H1 (cell line): ENCODE measurements at regions not wholly inside any gene's neighbourhood (a gene's known extent, or its start where the extent isn't known, plus 50 kb on each side); places are given as distances from the start of the nearest gene placed in this dataset.

Source experiments
- CTCF ChIA-PET: fragments of 300-600 bp; sonication (Branson Sonifier 250); formaldehyde crosslinking; loops from one replicate; lab custom pipeline; 2021; ENCODE audit not compliant: partially characterized antibody; lab: Charles Lee
- POLR2A ChIA-PET: fragments of 300-600 bp; sonication (Branson Sonifier 250); formaldehyde crosslinking; loops from one replicate; lab custom pipeline; 2021; ENCODE audit warnings: inconsistent platforms; ENCODE audit not compliant: partially characterized antibody; lab: Charles Lee
- DNase-seq, 2 experiments: peaks; one replicate each; pipeline versions ENCODE4 v3.0.0 to v3.0.0-alpha.2; 2010 to 2022; ENCODE audit warnings: low spot score in 2 of 2, low read depth in 1 of 2, mixed read lengths in 1 of 2
- FAIRE-seq: peaks from 2 replicates; lab custom pipeline; 2011; peaks lifted over from hg19 to GRCh38; lab: Jason Lieb, UNC
- H2AFZ ChIP-seq: 2 replicates; pipeline ENCODE4 v1.8.1; 2012; ENCODE audit warnings: low read length, inconsistent platforms
- H2AK5ac ChIP-seq: 2 replicates; pipeline ENCODE4 v1.6.1; 2013; ENCODE audit warnings: low read depth, low read length
- H2BK120ac ChIP-seq: replicated peaks from 2 replicates; pipeline ENCODE3; 2013; ENCODE audit warnings: low read depth, low read length, inconsistent platforms
- H2BK12ac ChIP-seq: 2 replicates; pipeline ENCODE4 v1.6.1; 2013; ENCODE audit warnings: low read depth, low read length
- H2BK15ac ChIP-seq: 2 replicates; pipeline ENCODE4 v1.6.1; 2013; ENCODE audit warnings: low read length
- H2BK20ac ChIP-seq: 2 replicates; pipeline ENCODE4 v1.6.1; 2013; ENCODE audit warnings: low read length
- H2BK5ac ChIP-seq: 2 replicates; pipeline ENCODE4 v1.6.1; 2013; ENCODE audit warnings: low read depth, low read length
- H3K14ac ChIP-seq: 2 replicates; pipeline ENCODE4 v1.6.1; 2013; ENCODE audit warnings: inconsistent platforms; ENCODE audit not compliant: insufficient read length
- H3K18ac ChIP-seq: 2 replicates; pipeline ENCODE4 v1.6.1; 2013; ENCODE audit warnings: low read length; ENCODE audit errors: extremely low read depth
- H3K23ac ChIP-seq: 2 replicates; pipeline ENCODE4 v1.6.1; 2013; ENCODE audit warnings: inconsistent platforms; ENCODE audit not compliant: insufficient read length
- H3K23me2 ChIP-seq: 2 replicates; pipeline ENCODE4 v1.6.1; 2013; ENCODE audit warnings: low read depth, low read length
- H3K27ac ChIP-seq: 2 replicates; pipeline ENCODE4 v1.6.1; 2011; ENCODE audit warnings: low read depth, low read length, inconsistent platforms
- H3K27me3 ChIP-seq, 4 experiments: replicated peaks in 1 of 4; 1 replicate in 1 of 4; 2 replicates in 3 of 4; pipeline versions ENCODE4 v1.6.1 to v1.8.1; 2011 to 2013; ENCODE audit warnings: low read length in 3 of 4, mild to moderate bottlenecking in 3 of 4, inconsistent platforms in 2 of 4, mixed read lengths in 2 of 4, moderate library complexity in 1 of 4; ENCODE audit not compliant: control insufficient read depth in 3 of 4, insufficient read depth in 3 of 4; ENCODE audit errors: extremely low read depth in 1 of 4
- H3K36me3 ChIP-seq, 4 experiments: 2 replicates each; pipeline versions ENCODE4 v1.6.1 to v1.8.1; 2011 to 2013; ENCODE audit warnings: mild to moderate bottlenecking in 4 of 4, low read length in 3 of 4, moderate library complexity in 2 of 4, control low read depth in 1 of 4, inconsistent platforms in 1 of 4; ENCODE audit not compliant: insufficient read depth in 4 of 4, control insufficient read depth in 2 of 4
- H3K4ac ChIP-seq: replicated peaks from 2 replicates; pipeline ENCODE3; 2013; ENCODE audit warnings: low read length, low read depth, mixed read lengths, inconsistent platforms; ENCODE audit not compliant: insufficient read length
- H3K4me1 ChIP-seq, 4 experiments: replicated peaks in 1 of 4; 1 replicate in 1 of 4; 2 replicates in 3 of 4; pipeline versions ENCODE4 v1.6.1 to v1.8.1; 2011 to 2013; ENCODE audit warnings: low read length in 3 of 4, inconsistent platforms in 2 of 4, mixed read lengths in 1 of 4; ENCODE audit not compliant: insufficient read depth in 4 of 4, control insufficient read depth in 3 of 4
- H3K4me2 ChIP-seq, 2 experiments: 2 replicates each; pipeline versions ENCODE4 v1.6.1 to v1.8.1; 2011 to 2013; ENCODE audit warnings: low read depth in 2 of 2, low read length in 2 of 2, control low read depth in 1 of 2, inconsistent platforms in 1 of 2, mild to moderate bottlenecking in 1 of 2; ENCODE audit not compliant: insufficient read depth in 1 of 2
- H3K4me3 ChIP-seq, 4 experiments: fragments of 200-600, 300-600 bp in 1 of 4; sonication (generic), shearing (Covaris generic), sonication (Bioruptor Twin) in 1 of 4; 2 replicates each; pipeline versions ENCODE4 v1.5.1 to v1.8.1; 2011 to 2016; ENCODE audit warnings: low read length in 4 of 4, low read depth in 3 of 4, control low read depth in 2 of 4, inconsistent platforms in 2 of 4, mild to moderate bottlenecking in 2 of 4, mixed read lengths in 1 of 4, moderate library complexity in 1 of 4; ENCODE audit not compliant: insufficient read depth in 2 of 4; ENCODE audit errors: extremely low read depth in 1 of 4
- H3K56ac ChIP-seq: replicated peaks from 2 replicates; pipeline ENCODE3; 2013; ENCODE audit warnings: low read depth, mild to moderate bottlenecking, mixed read lengths, low read length, inconsistent platforms; ENCODE audit not compliant: insufficient read length
- H3K79me1 ChIP-seq: 2 replicates; pipeline ENCODE4 v1.6.1; 2013; ENCODE audit warnings: low read depth, low read length, control low read depth
- H3K79me2 ChIP-seq, 2 experiments: 2 replicates each; pipeline versions ENCODE4 v1.6.1 to v1.8.1; 2012 to 2013; ENCODE audit warnings: low read length in 2 of 2, mild to moderate bottlenecking in 2 of 2, inconsistent platforms in 1 of 2; ENCODE audit not compliant: insufficient read depth in 2 of 2, control insufficient read depth in 1 of 2
- H3K9ac ChIP-seq, 4 experiments: replicated peaks in 1 of 4; 1 replicate in 1 of 4; 2 replicates in 3 of 4; pipeline versions ENCODE4 v1.6.1 to v1.8.1; 2011 to 2013; ENCODE audit warnings: low read depth in 3 of 4, low read length in 3 of 4, control low read depth in 2 of 4, mild to moderate bottlenecking in 2 of 4, moderate library complexity in 2 of 4, inconsistent platforms in 1 of 4; ENCODE audit errors: extremely low read depth in 1 of 4
- H3K9me3 ChIP-seq, 2 experiments: 2 replicates each; pipeline versions ENCODE4 v1.6.1 to v1.8.1; 2012 to 2013; ENCODE audit warnings: mild to moderate bottlenecking in 2 of 2, moderate library complexity in 2 of 2, control low read depth in 1 of 2, inconsistent platforms in 1 of 2, low read depth in 1 of 2, low read length in 1 of 2, mixed read lengths in 1 of 2; ENCODE audit not compliant: insufficient read depth in 2 of 2
- H4K20me1 ChIP-seq, 2 experiments: replicated peaks in 1 of 2; 2 replicates each; pipeline versions ENCODE3 to v1.8.1; 2011 to 2013; ENCODE audit warnings: inconsistent platforms in 2 of 2, low read length in 2 of 2, mild to moderate bottlenecking in 1 of 2; ENCODE audit not compliant: insufficient read depth in 2 of 2, control insufficient read depth in 1 of 2
- H4K5ac ChIP-seq: 2 replicates; pipeline ENCODE4 v1.6.1; 2013; ENCODE audit warnings: low read length, low read depth, mixed read lengths, inconsistent platforms; ENCODE audit not compliant: insufficient read length
- H4K8ac ChIP-seq: 2 replicates; pipeline ENCODE4 v1.8.0; 2013; ENCODE audit warnings: mild to moderate bottlenecking, moderate library complexity, low read length, inconsistent platforms; ENCODE audit not compliant: insufficient read depth; ENCODE audit errors: extremely low read depth
- H4K91ac ChIP-seq: replicated peaks from 2 replicates; pipeline ENCODE3; 2013; ENCODE audit warnings: low read length, mixed read lengths, inconsistent platforms; ENCODE audit not compliant: insufficient read length
- E2F6 ChIP-seq: IDR thresholded peaks from 2 replicates; pipeline ENCODE4 v1.6.1; 2012; ENCODE audit warnings: inconsistent platforms
- WGBS, 2 experiments: shearing (Covaris generic) in 1 of 2; methylation state at CpG; one replicate each; pipeline versions ENCODE4 v1.1.6 to v1.1.7; 2013 to 2015; ENCODE audit warnings: low lambda C conversion rate in 2 of 2, mixed read lengths in 2 of 2, inconsistent platforms in 1 of 2, low coverage in 1 of 2, missing lambda C conversion rate in 1 of 2; ENCODE audit not compliant: insufficient replicate concordance in 2 of 2, insufficient coverage in 1 of 2, insufficient read length in 1 of 2; ENCODE audit errors: extremely low coverage in 1 of 2, missing lambda C conversion rate in 1 of 2; 5-methylcytosine and 5-hydroxymethylcytosine counted together

GRCh38 chr20:23163562-23163961, 77.4 kb upstream of the CD93 start:
- Histone ChIP-seq H3K4ac (no peak overlapping the region), H3K36me3 (no peaks in the 10 kb centered on the region), H2BK120ac (no peak overlapping the region), H3K79me1 (no peaks in the 10 kb centered on the region), H4K91ac (no peak overlapping the region), H4K20me1 (no peaks in the 10 kb centered on the region), H2BK20ac (no peak overlapping the region), H4K8ac (no peak overlapping the region), H3K4me2 (no peak overlapping the region), H2BK5ac (no peak overlapping the region), H2AK5ac (no peak overlapping the region), H3K4me1 (peaks cover 2 to 7% (median 3%) of the 10 kb centered on the region in 4 experiments; a peak in 4 of 7 replicates), H3K9me3 (no peaks in the 10 kb centered on the region), H2BK12ac (no peak overlapping the region), H3K14ac (no peak overlapping the region), H3K79me2 (no peaks in the 10 kb centered on the region), H3K9ac (no peak overlapping the region), H2BK15ac (no peak overlapping the region), H2AFZ (no peak overlapping the region), H3K56ac (no peak overlapping the region), H3K27ac (no peak overlapping the region), H3K27me3 (no peaks in the 10 kb centered on the region), H3K23me2 (no peaks in the 10 kb centered on the region), H3K4me3 (no peak overlapping the region), H3K23ac (no peak overlapping the region), H4K5ac (no peak overlapping the region), H3K18ac (no peak overlapping the region)
- CTCF ChIA-PET = interaction anchor here (0.8 to 4.4 kb wide), 10 partner anchors 13 to 357 kb away, joined by 3 to 31 read pairs (median 4); no protein-coding TSS in a partner anchor
- POLR2A ChIA-PET = no interaction called here
- 92% methylated on average over 6 of the region's 6 CpGs; no CpG with 5 or more reads in 1 of the 2 experiments for WGBS, 2 experiments
- DNase-seq (peak in 1 of 2 experiments; percentile 33), FAIRE-seq (no peak)
- TF ChIP-seq E2F6 = no peak
